ENCODE measurements at regions not wholly inside any gene's neighbourhood (a gene's known extent, or its start where the extent isn't known, plus 50 kb on each side); places are given as distances from the start of the nearest gene placed in this dataset.

DNA sequence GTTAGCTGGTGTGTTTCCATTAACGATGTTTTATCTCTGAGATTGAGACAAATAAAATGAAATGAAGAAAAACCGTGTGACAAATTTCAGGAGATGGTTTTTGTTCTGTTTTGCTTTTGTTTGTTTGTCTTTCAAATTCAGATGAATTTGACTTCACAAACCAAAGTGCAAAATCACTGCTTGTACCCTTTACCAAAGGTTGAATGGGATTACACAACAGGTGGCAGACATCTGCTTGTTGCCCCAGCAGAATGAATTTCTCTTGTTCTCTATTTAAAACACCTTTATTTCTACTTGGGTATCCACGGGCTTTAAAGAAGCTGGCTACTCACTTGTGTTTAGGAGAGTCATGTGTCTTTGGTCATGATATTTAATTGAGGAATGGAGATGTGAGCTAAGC lies 239.7 kb upstream of the CLNK start:
- no peak overlapping the region for H3K4me3 ChIP-seq
- H3K4me1 ChIP-seq: no peaks in the 10 kb centered on the region
- no peak overlapping the region for H3K27ac ChIP-seq
- TF ChIP-seq, protein P1, sequence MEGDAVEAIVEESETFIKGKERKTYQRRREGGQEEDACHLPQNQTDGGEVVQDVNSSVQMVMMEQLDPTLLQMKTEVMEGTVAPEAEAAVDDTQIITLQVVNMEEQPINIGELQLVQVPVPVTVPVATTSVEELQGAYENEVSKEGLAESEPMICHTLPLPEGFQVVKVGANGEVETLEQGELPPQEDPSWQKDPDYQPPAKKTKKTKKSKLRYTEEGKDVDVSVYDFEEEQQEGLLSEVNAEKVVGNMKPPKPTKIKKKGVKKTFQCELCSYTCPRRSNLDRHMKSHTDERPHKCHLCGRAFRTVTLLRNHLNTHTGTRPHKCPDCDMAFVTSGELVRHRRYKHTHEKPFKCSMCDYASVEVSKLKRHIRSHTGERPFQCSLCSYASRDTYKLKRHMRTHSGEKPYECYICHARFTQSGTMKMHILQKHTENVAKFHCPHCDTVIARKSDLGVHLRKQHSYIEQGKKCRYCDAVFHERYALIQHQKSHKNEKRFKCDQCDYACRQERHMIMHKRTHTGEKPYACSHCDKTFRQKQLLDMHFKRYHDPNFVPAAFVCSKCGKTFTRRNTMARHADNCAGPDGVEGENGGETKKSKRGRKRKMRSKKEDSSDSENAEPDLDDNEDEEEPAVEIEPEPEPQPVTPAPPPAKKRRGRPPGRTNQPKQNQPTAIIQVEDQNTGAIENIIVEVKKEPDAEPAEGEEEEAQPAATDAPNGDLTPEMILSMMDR (IDR thresholded peaks at IDR 0.05): no peak
- TF ChIP-seq POLR2AphosphoS5 (IDR thresholded peaks at IDR 0.05) (no peak), EP300 (IDR thresholded peaks at IDR 0.05) (no peak), POLR2A (IDR thresholded peaks at IDR 0.05) (no peak)
- H3K27me3 ChIP-seq: no peaks in the 10 kb centered on the region
- WGBS, 2 donors (ENCODE audit: low coverage in 1 of 2): 76 to 82% methylated on average over 3 of the region's 3 CpGs
- no peak for ATAC-seq
- H3K9me3 ChIP-seq: no peaks in the 10 kb centered on the region
- H3K36me3 ChIP-seq: no peaks in the 10 kb centered on the region

DNA sequence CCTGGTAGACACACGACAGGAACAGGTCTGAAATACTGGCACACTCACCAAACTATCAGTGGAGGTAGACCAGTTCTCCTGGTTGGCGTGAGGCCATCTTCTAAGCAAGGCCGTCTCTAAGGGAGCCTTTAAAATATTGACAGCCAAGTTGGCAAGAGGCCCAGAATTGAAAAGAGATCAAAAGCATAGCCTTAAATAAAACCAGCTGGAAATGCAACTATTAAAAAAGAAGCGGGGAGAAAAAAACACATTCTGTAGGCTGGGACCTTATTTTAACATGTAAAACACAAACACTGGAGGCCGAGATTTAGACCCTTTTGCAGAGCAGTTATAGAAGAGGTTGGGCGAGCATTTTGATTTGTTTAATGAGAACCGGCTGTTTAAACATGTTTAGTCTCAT lies 233.0 kb upstream of the CLNK start:
- no peak overlapping the region for H3K4me3 ChIP-seq
- no peaks in the 10 kb centered on the region for H3K4me1 ChIP-seq
- WGBS, 2 donors (ENCODE audit: low coverage in 1 of 2): 4 to 24% methylated on average over 4 to 6 of the region's 7 CpGs
- no peak for ATAC-seq
- no peaks in the 10 kb centered on the region for H3K27me3 ChIP-seq
- no peak overlapping the region for H3K27ac ChIP-seq
- H3K36me3 ChIP-seq: no peaks in the 10 kb centered on the region
- H3K9me3 ChIP-seq: no peaks in the 10 kb centered on the region
- TF ChIP-seq EP300 (IDR thresholded peaks at IDR 0.05): no peak
- no peak for TF ChIP-seq POLR2AphosphoS5 (IDR thresholded peaks at IDR 0.05)
- TF ChIP-seq, protein P1 (IDR thresholded peaks at IDR 0.05): no peak
- no peak for TF ChIP-seq POLR2A (IDR thresholded peaks at IDR 0.05)

DNA sequence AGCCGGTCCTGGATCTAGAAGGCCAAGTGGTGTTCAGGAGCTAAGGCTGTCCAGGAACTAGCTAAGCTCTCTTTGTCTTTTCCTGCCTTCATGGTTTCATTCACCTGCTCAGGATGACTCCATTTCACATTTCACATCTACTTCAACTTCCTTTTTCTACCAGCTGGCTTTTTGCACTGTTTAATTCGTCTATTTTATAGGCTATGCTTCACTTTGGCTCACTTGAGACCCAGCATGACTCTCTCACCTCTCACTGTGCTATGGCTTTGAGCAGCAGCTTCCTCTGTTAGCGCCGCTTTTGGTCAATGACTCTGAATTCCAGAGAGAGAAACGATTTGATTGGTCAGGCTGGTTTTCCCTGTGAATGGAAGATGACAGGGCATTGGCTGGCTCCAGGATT lies 213.5 kb upstream of the CLNK start:
- no peaks in the 10 kb centered on the region for H3K27me3 ChIP-seq
- H3K27ac ChIP-seq: no peak overlapping the region
- 73 to 81% methylated on average over 2 to 5 of the region's 5 CpGs for WGBS, 2 donors (ENCODE audit: low coverage in 1 of 2)
- ATAC-seq: no peak
- TF ChIP-seq POLR2AphosphoS5 (IDR thresholded peaks at IDR 0.05): no peak
- TF ChIP-seq, protein P1 (IDR thresholded peaks at IDR 0.05): no peak
- TF ChIP-seq EP300 (IDR thresholded peaks at IDR 0.05): no peak
- TF ChIP-seq POLR2A (IDR thresholded peaks at IDR 0.05): no peak
- no peaks in the 10 kb centered on the region for H3K4me1 ChIP-seq
- no peaks in the 10 kb centered on the region for H3K36me3 ChIP-seq
- no peak overlapping the region for H3K4me3 ChIP-seq
- no peaks in the 10 kb centered on the region for H3K9me3 ChIP-seq

DNA sequence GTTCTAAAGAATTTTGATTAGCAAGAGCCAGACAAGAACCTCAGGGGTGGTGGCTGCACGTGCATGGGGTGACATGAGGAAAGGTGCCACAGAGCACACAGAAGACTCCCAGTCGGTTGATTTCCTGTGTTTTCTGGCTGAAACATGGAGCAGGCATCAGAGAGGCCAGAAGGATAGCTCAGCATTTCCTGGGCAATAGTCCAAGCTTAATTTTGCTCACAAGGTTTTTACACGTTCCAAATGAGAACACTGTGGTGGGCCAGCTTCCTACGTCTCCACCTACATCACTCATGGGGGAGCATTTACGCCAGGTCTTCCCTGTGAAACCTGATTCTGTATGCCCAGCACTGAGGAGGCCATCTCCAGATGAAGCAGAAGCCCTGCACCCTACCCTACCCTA lies 212.5 kb upstream of the CLNK start:
- TF ChIP-seq, protein P1 (IDR thresholded peaks at IDR 0.05): no peak
- TF ChIP-seq POLR2A (IDR thresholded peaks at IDR 0.05): no peak
- no peak for TF ChIP-seq POLR2AphosphoS5 (IDR thresholded peaks at IDR 0.05)
- TF ChIP-seq EP300 (IDR thresholded peaks at IDR 0.05): no peak
- Histone ChIP-seq H3K27me3 (no peaks in the 10 kb centered on the region), H3K9me3 (no peaks in the 10 kb centered on the region), H3K4me1 (no peaks in the 10 kb centered on the region), H3K4me3 (no peak overlapping the region), H3K27ac (no peak overlapping the region), H3K36me3 (no peaks in the 10 kb centered on the region)
- 15 to 46% methylated on average over 4 of the region's 5 CpGs for WGBS, 2 donors (ENCODE audit: low coverage in 1 of 2)
- ATAC-seq: no peak

DNA sequence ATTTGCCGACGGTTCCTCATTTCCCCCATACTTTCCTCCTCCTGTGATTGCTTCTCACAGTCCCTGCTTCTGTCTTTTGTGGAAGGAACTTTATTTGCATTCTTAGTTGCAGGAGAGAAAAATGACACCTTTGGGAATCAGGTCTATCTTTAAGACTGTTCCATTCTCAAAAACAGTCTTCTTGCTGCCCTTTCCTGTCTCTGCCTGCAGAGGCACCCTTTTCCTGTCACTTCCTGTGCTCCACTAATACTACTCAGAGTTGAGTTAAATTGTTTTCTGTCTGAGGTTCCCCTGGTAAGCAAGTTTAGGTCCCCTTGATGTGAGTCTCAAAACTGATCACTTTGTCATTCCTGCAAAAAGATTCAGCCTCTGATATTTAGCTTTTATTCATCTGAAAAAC lies 208.8 kb upstream of the CLNK start:
- no peak for ATAC-seq
- H3K9me3 ChIP-seq: no peaks in the 10 kb centered on the region
- no peaks in the 10 kb centered on the region for H3K36me3 ChIP-seq
- H3K27me3 ChIP-seq: no peaks in the 10 kb centered on the region
- H3K4me3 ChIP-seq: no peak overlapping the region
- 79% methylated on average over 2 of the region's 2 CpGs; no CpG with 5 or more reads in 1 of the 2 donors for WGBS, 2 donors (ENCODE audit: low coverage in 1 of 2)
- no peak overlapping the region for H3K27ac ChIP-seq
- TF ChIP-seq EP300 (IDR thresholded peaks at IDR 0.05) (no peak), POLR2A (IDR thresholded peaks at IDR 0.05) (no peak), POLR2AphosphoS5 (IDR thresholded peaks at IDR 0.05) (no peak)
- TF ChIP-seq, protein P1 (IDR thresholded peaks at IDR 0.05): no peak
- no peaks in the 10 kb centered on the region for H3K4me1 ChIP-seq

Measured in gastroesophageal sphincter (tissue), 4 donors.